IMR-90 (cell line): ENCODE measurements at regions not wholly inside any gene's neighbourhood (a gene's known extent, or its start where the extent isn't known, plus 50 kb on each side); places are given as distances from the start of the nearest gene placed in this dataset.

Source experiments
- ATAC-seq: fragments of 200-7000 bp; cut with Tn5 transposase; 2 replicates; pipeline ENCODE4 v1.9.1; 2020; ENCODE audit warnings: low read depth, mild to moderate bottlenecking, moderate library complexity
- BruUV-seq: library from RNA; stranded (reverse); fragments of 400-500 nt; replicated peaks from 2 replicates; lab custom pipeline; 2021; lab: Mats Ljungman, UMichigan
- CTCF ChIA-PET: fragments of 300-600 bp; formaldehyde crosslinking; extraction: SDS; loops from one replicate; lab custom pipeline; 2021; ENCODE audit warnings: antibody characterized with exemption; lab: Yijun Ruan, JAX
- POLR2A ChIA-PET: fragments of 300-600 bp; sonication (Branson Sonifier 250); formaldehyde crosslinking; loops from one replicate; lab custom pipeline; 2022; ENCODE audit warnings: antibody characterized with exemption; ENCODE audit not compliant: unreplicated experiment; lab: Charles Lee
- DNase-seq: peaks from one replicate; pipeline ENCODE4 v3.0.0; 2013
- H2AFZ ChIP-seq: replicated peaks from 2 replicates; pipeline ENCODE3; 2013; ENCODE audit warnings: low read length, mild to moderate bottlenecking; ENCODE audit not compliant: poor library complexity
- H2AK5ac ChIP-seq: 2 replicates; pipeline ENCODE4 v1.6.1; 2013; ENCODE audit warnings: low read depth, low read length, inconsistent platforms
- H2AK9ac ChIP-seq: replicated peaks from 2 replicates; pipeline ENCODE3; 2013; ENCODE audit warnings: mild to moderate bottlenecking, low read depth, low read length, moderate library complexity; ENCODE audit not compliant: poor library complexity
- H2BK120ac ChIP-seq: 2 replicates; pipeline ENCODE4 v1.6.1; 2013; ENCODE audit warnings: low read depth, low read length, inconsistent platforms
- H2BK15ac ChIP-seq: 3 replicates; pipeline ENCODE4 v1.6.1; 2013; ENCODE audit warnings: low read depth, low read length, inconsistent platforms
- H2BK20ac ChIP-seq: 2 replicates; pipeline ENCODE4 v1.6.1; 2013; ENCODE audit warnings: low read depth, mild to moderate bottlenecking, inconsistent platforms, low read length, moderate library complexity
- H2BK5ac ChIP-seq: 2 replicates; pipeline ENCODE4 v1.6.1; 2013; ENCODE audit warnings: mild to moderate bottlenecking, low read depth, low read length, inconsistent platforms; ENCODE audit not compliant: poor library complexity, severe bottlenecking
- H3K14ac ChIP-seq: replicated peaks from 2 replicates; pipeline ENCODE4 v1.6.1; 2013; ENCODE audit warnings: low read depth, low read length, inconsistent platforms
- H3K18ac ChIP-seq: 2 replicates; pipeline ENCODE4 v1.6.1; 2013; ENCODE audit warnings: low read depth, low read length, control low read depth
- H3K23ac ChIP-seq: 2 replicates; pipeline ENCODE4 v1.6.1; 2013; ENCODE audit warnings: low read depth, low read length, inconsistent platforms
- H3K27ac ChIP-seq: 2 replicates; pipeline ENCODE4 v1.5.1; 2013; ENCODE audit warnings: mild to moderate bottlenecking, control low read depth, low read length; ENCODE audit not compliant: insufficient read depth
- H3K27me3 ChIP-seq: 2 replicates; pipeline ENCODE4 v1.6.1; 2013; ENCODE audit warnings: low read length; ENCODE audit not compliant: control insufficient read depth, insufficient read depth
- H3K36me3 ChIP-seq: 2 replicates; pipeline ENCODE4 v1.6.1; 2013; ENCODE audit warnings: low read length, mixed read lengths; ENCODE audit not compliant: control insufficient read depth, insufficient read depth
- H3K4ac ChIP-seq: 2 replicates; pipeline ENCODE4 v1.6.1; 2013; ENCODE audit warnings: low read depth, low read length, inconsistent platforms
- H3K4me1 ChIP-seq: 2 replicates; pipeline ENCODE4 v1.6.1; 2013; ENCODE audit warnings: low read length, mixed read lengths; ENCODE audit not compliant: control insufficient read depth, insufficient read depth
- H3K4me2 ChIP-seq: 2 replicates; pipeline ENCODE4 v1.6.1; 2013; ENCODE audit warnings: low read depth, mild to moderate bottlenecking, control low read depth, low read length, moderate library complexity
- H3K4me3 ChIP-seq: 2 replicates; pipeline ENCODE4 v1.5.1; 2013; ENCODE audit warnings: low read depth, mild to moderate bottlenecking, control low read depth, low read length, moderate library complexity; ENCODE audit not compliant: insufficient read depth
- H3K56ac ChIP-seq: 2 replicates; pipeline ENCODE4 v1.6.1; 2013; ENCODE audit warnings: low read length, inconsistent platforms; ENCODE audit not compliant: insufficient read depth; ENCODE audit errors: extremely low read depth
- H3K79me1 ChIP-seq, 2 experiments: 2 replicates each; pipeline ENCODE4 v1.6.1; 2013; ENCODE audit warnings: low read length in 2 of 2, inconsistent platforms in 1 of 2, low read depth in 1 of 2
- H3K9ac ChIP-seq: 2 replicates; pipeline ENCODE4 v1.6.1; 2013; ENCODE audit warnings: low read depth, low read length, control low read depth
- H3K9me1 ChIP-seq: 2 replicates; pipeline ENCODE4 v1.6.1; 2013; ENCODE audit warnings: low read length, inconsistent platforms; ENCODE audit not compliant: insufficient read depth
- H3K9me3 ChIP-seq: 2 replicates; pipeline ENCODE4 v1.6.1; 2013; ENCODE audit warnings: low read length; ENCODE audit not compliant: control insufficient read depth, insufficient read depth
- H4K20me1 ChIP-seq: 2 replicates; pipeline ENCODE4 v1.6.1; 2013; ENCODE audit warnings: low read length, inconsistent platforms; ENCODE audit not compliant: insufficient read depth
- H4K5ac ChIP-seq: 2 replicates; pipeline ENCODE4 v1.6.1; 2013; ENCODE audit warnings: mild to moderate bottlenecking, low read depth, low read length, control low read depth
- H4K8ac ChIP-seq, 2 experiments: 2 replicates each; pipeline ENCODE4 v1.6.1; 2013; ENCODE audit warnings: low read depth in 2 of 2, low read length in 2 of 2, control low read depth in 1 of 2, inconsistent platforms in 1 of 2
- H4K91ac ChIP-seq: 2 replicates; pipeline ENCODE4 v1.6.1; 2013; ENCODE audit warnings: low read depth, low read length, inconsistent platforms; ENCODE audit not compliant: insufficient read depth
- BHLHE40 ChIP-seq: fragments of 150-350 bp; IDR thresholded peaks from 2 replicates; pipeline ENCODE4 v1.6.1; 2016; ENCODE audit warnings: mild to moderate bottlenecking, low read depth, low read length
- CHD1 ChIP-seq: IDR thresholded peaks from 2 replicates; pipeline ENCODE4 v1.6.1; 2012; ENCODE audit warnings: low read depth, low read length, improper control_type of control experiment
- FOS ChIP-seq: fragments of 150-350 bp; IDR thresholded peaks from 2 replicates; pipeline ENCODE4 v1.6.1; 2016; ENCODE audit warnings: low read depth, low read length
- MAFK ChIP-seq: IDR thresholded peaks from 2 replicates; pipeline ENCODE4 v1.6.1; 2012; ENCODE audit warnings: low read depth, low read length, improper control_type of control experiment
- MAZ ChIP-seq: IDR thresholded peaks from 2 replicates; pipeline ENCODE4 v1.6.1; 2012; ENCODE audit warnings: low read depth, mild to moderate bottlenecking, low read length, improper control_type of control experiment, moderate library complexity, borderline replicate concordance
- MXI1 ChIP-seq: IDR thresholded peaks from 2 replicates; pipeline ENCODE4 v1.6.1; 2012; ENCODE audit warnings: low read depth, mild to moderate bottlenecking, low read length, moderate library complexity, borderline replicate concordance
- NFE2L2 ChIP-seq: fragments of 150-350 bp; IDR thresholded peaks from 2 replicates; pipeline ENCODE4 v1.6.1; 2016; ENCODE audit warnings: low read depth, mild to moderate bottlenecking, low read length
- RAD21 ChIP-seq: IDR thresholded peaks from 2 replicates; pipeline ENCODE4 v1.6.1; 2012; ENCODE audit warnings: low read length, improper control_type of control experiment
- RCOR1 ChIP-seq: IDR thresholded peaks from 2 replicates; pipeline ENCODE4 v1.6.1; 2012; ENCODE audit warnings: mild to moderate bottlenecking, low read length, improper control_type of control experiment; ENCODE audit not compliant: insufficient replicate concordance
- RFX5 ChIP-seq: IDR thresholded peaks from 2 replicates; pipeline ENCODE4 v1.8.0; 2012; ENCODE audit warnings: low read depth, mild to moderate bottlenecking, low read length, moderate library complexity
- SMC3 ChIP-seq: fragments of 150-350 bp; IDR thresholded peaks from 2 replicates; pipeline ENCODE4 v1.6.1; 2016; ENCODE audit warnings: low read depth, mild to moderate bottlenecking, antibody characterized with exemption, low read length, moderate library complexity
- WGBS, 2 experiments: methylation state at CpG; one replicate each; pipeline versions ENCODE4 v1.1.5 to v1.1.7; 2013; ENCODE audit warnings: missing lambda C conversion rate in 2 of 2; ENCODE audit not compliant: insufficient read length in 1 of 2; ENCODE audit errors: extremely low coverage in 2 of 2; 5-methylcytosine and 5-hydroxymethylcytosine counted together
- dilution Hi-C: fragments of 300-500 bp; cut with HindIII; formaldehyde crosslinking; loops from one replicate; pipeline ENCODE4 v1.14.3; 2018; ENCODE audit warnings: low sequenced_read_pairs; ENCODE audit not compliant: unreplicated experiment
- in situ Hi-C: fragments of 300-500 bp; cut with MboI; formaldehyde crosslinking; loops from 3 replicates; pipeline ENCODE4 v1.14.3; 2019; ENCODE audit warnings: low sequenced_read_pairs, inconsistent platforms, mixed read lengths
- intact Hi-C: fragments of 100-400 bp; cut with micrococcal nuclease; formaldehyde crosslinking; loops from 2 replicates; pipeline ENCODE4 v1.10.0; 2022
- TF ChIP-seq, protein P1 (sequence below): fragments of 150-350 bp; IDR thresholded peaks from 2 replicates; pipeline ENCODE4 v1.6.1; 2016; ENCODE audit warnings: low read depth, mild to moderate bottlenecking, low read length, moderate library complexity, borderline replicate concordance
- TF ChIP-seq, protein P2 (sequence below): conservative IDR thresholded peaks from 2 replicates; pipeline ENCODE4 v1.5.1; 2012; ENCODE audit warnings: mild to moderate bottlenecking, low read depth, low read length, improper control_type of control experiment
- TF ChIP-seq, protein P3 (sequence below): fragments of 150-350 bp; IDR thresholded peaks from 2 replicates; pipeline ENCODE4 v1.6.1; 2017; ENCODE audit warnings: mild to moderate bottlenecking, antibody characterized with exemption, low read length, low read depth

DNA sequence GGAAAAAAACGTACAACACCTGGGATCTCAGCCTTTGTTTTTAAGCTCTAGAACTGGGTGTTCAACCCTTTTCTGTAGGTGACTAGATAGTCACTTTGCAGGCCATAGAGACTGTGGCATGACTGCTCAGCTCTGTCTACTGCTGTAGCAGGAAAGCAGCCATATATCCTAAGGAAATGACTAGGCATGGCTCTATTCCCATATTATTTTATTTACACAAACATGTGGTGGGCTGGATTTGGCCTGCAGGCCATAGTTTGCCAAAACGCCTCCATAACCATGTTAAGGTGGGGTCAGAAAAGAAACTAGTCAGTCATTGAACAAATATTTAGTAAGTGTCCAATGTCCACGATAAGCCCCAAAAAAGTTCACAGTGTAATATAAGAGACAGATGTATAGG lies 452.5 kb downstream of the MCTP2 start:
- no peak overlapping the region for H3K14ac ChIP-seq
- no peaks in the 10 kb centered on the region for H3K9me1 ChIP-seq
- ATAC-seq (no peak), DNase-seq (no peak)
- 17% methylated on average over 1 of the region's 3 CpGs; no CpG with 5 or more reads in 1 of the 2 experiments for WGBS, 2 experiments
- TF ChIP-seq RFX5 (no peak), MXI1 (no peak), SMC3 (no peak), CHD1 (no peak), RAD21 (no peak), MAZ (no peak), RCOR1 (no peak), NFE2L2 (no peak), MAFK (no peak), FOS (no peak), BHLHE40 (no peak)
- TF ChIP-seq, protein P1, sequence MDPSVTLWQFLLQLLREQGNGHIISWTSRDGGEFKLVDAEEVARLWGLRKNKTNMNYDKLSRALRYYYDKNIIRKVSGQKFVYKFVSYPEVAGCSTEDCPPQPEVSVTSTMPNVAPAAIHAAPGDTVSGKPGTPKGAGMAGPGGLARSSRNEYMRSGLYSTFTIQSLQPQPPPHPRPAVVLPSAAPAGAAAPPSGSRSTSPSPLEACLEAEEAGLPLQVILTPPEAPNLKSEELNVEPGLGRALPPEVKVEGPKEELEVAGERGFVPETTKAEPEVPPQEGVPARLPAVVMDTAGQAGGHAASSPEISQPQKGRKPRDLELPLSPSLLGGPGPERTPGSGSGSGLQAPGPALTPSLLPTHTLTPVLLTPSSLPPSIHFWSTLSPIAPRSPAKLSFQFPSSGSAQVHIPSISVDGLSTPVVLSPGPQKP: no peak
- TF ChIP-seq, protein P2, sequence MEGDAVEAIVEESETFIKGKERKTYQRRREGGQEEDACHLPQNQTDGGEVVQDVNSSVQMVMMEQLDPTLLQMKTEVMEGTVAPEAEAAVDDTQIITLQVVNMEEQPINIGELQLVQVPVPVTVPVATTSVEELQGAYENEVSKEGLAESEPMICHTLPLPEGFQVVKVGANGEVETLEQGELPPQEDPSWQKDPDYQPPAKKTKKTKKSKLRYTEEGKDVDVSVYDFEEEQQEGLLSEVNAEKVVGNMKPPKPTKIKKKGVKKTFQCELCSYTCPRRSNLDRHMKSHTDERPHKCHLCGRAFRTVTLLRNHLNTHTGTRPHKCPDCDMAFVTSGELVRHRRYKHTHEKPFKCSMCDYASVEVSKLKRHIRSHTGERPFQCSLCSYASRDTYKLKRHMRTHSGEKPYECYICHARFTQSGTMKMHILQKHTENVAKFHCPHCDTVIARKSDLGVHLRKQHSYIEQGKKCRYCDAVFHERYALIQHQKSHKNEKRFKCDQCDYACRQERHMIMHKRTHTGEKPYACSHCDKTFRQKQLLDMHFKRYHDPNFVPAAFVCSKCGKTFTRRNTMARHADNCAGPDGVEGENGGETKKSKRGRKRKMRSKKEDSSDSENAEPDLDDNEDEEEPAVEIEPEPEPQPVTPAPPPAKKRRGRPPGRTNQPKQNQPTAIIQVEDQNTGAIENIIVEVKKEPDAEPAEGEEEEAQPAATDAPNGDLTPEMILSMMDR: no peak
- TF ChIP-seq, protein P3, sequence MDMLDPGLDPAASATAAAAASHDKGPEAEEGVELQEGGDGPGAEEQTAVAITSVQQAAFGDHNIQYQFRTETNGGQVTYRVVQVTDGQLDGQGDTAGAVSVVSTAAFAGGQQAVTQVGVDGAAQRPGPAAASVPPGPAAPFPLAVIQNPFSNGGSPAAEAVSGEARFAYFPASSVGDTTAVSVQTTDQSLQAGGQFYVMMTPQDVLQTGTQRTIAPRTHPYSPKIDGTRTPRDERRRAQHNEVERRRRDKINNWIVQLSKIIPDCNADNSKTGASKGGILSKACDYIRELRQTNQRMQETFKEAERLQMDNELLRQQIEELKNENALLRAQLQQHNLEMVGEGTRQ: no peak
- in situ Hi-C loops (no loop called here), intact Hi-C loops (no loop called here), dilution Hi-C loops (no loop called here)
- H4K20me1 ChIP-seq: no peaks in the 10 kb centered on the region
- no peaks in the 10 kb centered on the region for H3K4me1 ChIP-seq
- no peak overlapping the region for H2AK5ac ChIP-seq
- no peak overlapping the region for H2BK15ac ChIP-seq
- no peak overlapping the region for H2BK120ac ChIP-seq
- no peak overlapping the region for H3K18ac ChIP-seq
- no peak overlapping the region for H3K4me3 ChIP-seq
- H3K56ac ChIP-seq: no peak overlapping the region
- no peak overlapping the region for H3K23ac ChIP-seq
- H3K27ac ChIP-seq: no peak overlapping the region
- no peaks in the 10 kb centered on the region for H3K27me3 ChIP-seq
- H4K8ac ChIP-seq: no peak overlapping the region
- H3K9me3 ChIP-seq: peaks cover 14% of the 10 kb centered on the region
- H3K4ac ChIP-seq: no peak overlapping the region
- H2AK9ac ChIP-seq: no peak overlapping the region
- H3K9ac ChIP-seq: no peak overlapping the region
- CTCF ChIA-PET: no interaction called here
- H3K36me3 ChIP-seq: no peaks in the 10 kb centered on the region
- no peak overlapping the region for H3K4me2 ChIP-seq
- BruUV-seq: no TSS peak
- no peak overlapping the region for H4K91ac ChIP-seq
- no peak overlapping the region for H2AFZ ChIP-seq
- POLR2A ChIA-PET: no interaction called here
- no peak overlapping the region for H4K5ac ChIP-seq
- no peaks in the 10 kb centered on the region for H3K79me1 ChIP-seq
- H2BK20ac ChIP-seq: no peak overlapping the region
- no peak overlapping the region for H2BK5ac ChIP-seq
